ENCODE measurements at regions not wholly inside any gene's neighbourhood (a gene's known extent, or its start where the extent isn't known, plus 50 kb on each side); places are given as distances from the start of the nearest gene placed in this dataset.

DNA sequence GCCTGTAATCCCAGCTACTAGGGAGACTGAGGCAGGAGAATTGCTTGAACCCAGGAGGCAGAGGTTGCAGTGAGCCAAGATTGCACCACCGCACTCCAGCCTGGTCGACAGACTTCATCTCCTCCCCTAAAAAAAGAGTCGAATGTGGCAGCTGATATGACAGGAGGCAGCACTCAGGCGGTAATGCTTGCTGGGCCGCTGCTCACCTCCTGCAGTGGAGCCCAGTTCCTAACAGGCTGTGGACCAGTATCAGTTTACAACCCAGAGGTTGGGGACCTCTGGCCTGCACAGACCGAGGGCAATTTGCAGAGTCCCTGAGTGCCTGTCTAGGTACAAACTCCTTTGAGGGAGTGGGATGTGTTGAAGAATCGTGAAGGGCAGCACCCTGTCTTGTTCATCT is 136.2 kb downstream of the SMAD6 start:
- no TSS peak for BruUV-seq (replicated peaks)
- DNase-seq (ENCODE audit: low read depth, low spot score) (no peak), ATAC-seq (no peak)
- Histone ChIP-seq H3K9me3 (ENCODE audit: control insufficient read depth in 1 of 2, insufficient read depth in 1 of 2, low read depth in 1 of 2, low read length in 2 of 2) (no peaks in the 10 kb centered on the region), H3K79me2 (ENCODE audit: insufficient read depth, low read length) (no peaks in the 10 kb centered on the region), H3K36me3 (ENCODE audit: control insufficient read depth in 1 of 2, insufficient read depth in 2 of 2, low read length in 2 of 2) (0 out of 4 replicates have a peak, but pooled peaks cover 0 to 2% of the 10 kb centered on the region in 2 experiments), H4K20me1 (ENCODE audit: insufficient read depth) (no peaks in the 10 kb centered on the region), H3K9ac (ENCODE audit: low read length) (no peak overlapping the region), H3K4me2 (ENCODE audit: low read length) (no peak overlapping the region), H2AFZ (ENCODE audit: low read depth, low read length, poor library complexity, severe bottlenecking) (peak overlapping the region; percentile 77), H3K27me3 (ENCODE audit: insufficient read depth, low read length) (no peaks in the 10 kb centered on the region), H3K9me2 (ENCODE audit: insufficient read depth) (no peaks in the 10 kb centered on the region), H3K27ac (ENCODE audit: low read depth, low read length) (no peak overlapping the region), H3K4me3 (replicated peaks in 1 of 2; ENCODE audit: low read depth in 1 of 2, low read length in 2 of 2) (no peak overlapping the region), H3K4me1 (ENCODE audit: control insufficient read depth in 1 of 2, insufficient read depth in 2 of 2, low read length in 2 of 2) (peaks cover 31 to 55% of the 10 kb centered on the region in 2 experiments)
- ChIA-PET CTCF (interaction anchor here (1.3 kb wide), 2 partner anchors 16 to 48 kb away, joined by 4 read pairs; no protein-coding TSS in a partner anchor), POLR2A (no interaction called here), RAD21 (ENCODE audit: low non-redundant PET in 1 of 2, low total read pairs in 2 of 2, uncharacterized antibody in 2 of 2, unreplicated experiment in 2 of 2) (interaction anchor here in 1 of 2 experiments (0.8 kb wide), 1 partner anchor 220 kb away, joined by 4 read pairs; no protein-coding TSS in a partner anchor)
- TF ChIP-seq TCF7L2 (IDR thresholded peaks at IDR 0.05; ENCODE audit: borderline replicate concordance, extremely low read depth, insufficient read depth, insufficient read length) = no peak
- no peak for TF ChIP-seq FOSL1 (IDR thresholded peaks at IDR 0.05; ENCODE audit: low read depth)
- no peak for TF ChIP-seq POLR2A (IDR thresholded peaks at IDR 0.05; ENCODE audit: borderline replicate concordance, extremely low read depth, insufficient read depth, insufficient read length)
- TF ChIP-seq RAD21 (IDR thresholded peaks at IDR 0.05; ENCODE audit: low read depth) = no peak
- TF ChIP-seq CEBPB (IDR thresholded peaks at IDR 0.05; ENCODE audit: low read depth) = no peak
- no peak for TF ChIP-seq ZFX (IDR thresholded peaks at IDR 0.05)
- TF ChIP-seq JUND (IDR thresholded peaks at IDR 0.05) = no peak
- no peak for TF ChIP-seq POLR2AphosphoS5 (IDR thresholded peaks at IDR 0.05; ENCODE audit: low read depth, low read length)
- TF ChIP-seq, protein P1, sequence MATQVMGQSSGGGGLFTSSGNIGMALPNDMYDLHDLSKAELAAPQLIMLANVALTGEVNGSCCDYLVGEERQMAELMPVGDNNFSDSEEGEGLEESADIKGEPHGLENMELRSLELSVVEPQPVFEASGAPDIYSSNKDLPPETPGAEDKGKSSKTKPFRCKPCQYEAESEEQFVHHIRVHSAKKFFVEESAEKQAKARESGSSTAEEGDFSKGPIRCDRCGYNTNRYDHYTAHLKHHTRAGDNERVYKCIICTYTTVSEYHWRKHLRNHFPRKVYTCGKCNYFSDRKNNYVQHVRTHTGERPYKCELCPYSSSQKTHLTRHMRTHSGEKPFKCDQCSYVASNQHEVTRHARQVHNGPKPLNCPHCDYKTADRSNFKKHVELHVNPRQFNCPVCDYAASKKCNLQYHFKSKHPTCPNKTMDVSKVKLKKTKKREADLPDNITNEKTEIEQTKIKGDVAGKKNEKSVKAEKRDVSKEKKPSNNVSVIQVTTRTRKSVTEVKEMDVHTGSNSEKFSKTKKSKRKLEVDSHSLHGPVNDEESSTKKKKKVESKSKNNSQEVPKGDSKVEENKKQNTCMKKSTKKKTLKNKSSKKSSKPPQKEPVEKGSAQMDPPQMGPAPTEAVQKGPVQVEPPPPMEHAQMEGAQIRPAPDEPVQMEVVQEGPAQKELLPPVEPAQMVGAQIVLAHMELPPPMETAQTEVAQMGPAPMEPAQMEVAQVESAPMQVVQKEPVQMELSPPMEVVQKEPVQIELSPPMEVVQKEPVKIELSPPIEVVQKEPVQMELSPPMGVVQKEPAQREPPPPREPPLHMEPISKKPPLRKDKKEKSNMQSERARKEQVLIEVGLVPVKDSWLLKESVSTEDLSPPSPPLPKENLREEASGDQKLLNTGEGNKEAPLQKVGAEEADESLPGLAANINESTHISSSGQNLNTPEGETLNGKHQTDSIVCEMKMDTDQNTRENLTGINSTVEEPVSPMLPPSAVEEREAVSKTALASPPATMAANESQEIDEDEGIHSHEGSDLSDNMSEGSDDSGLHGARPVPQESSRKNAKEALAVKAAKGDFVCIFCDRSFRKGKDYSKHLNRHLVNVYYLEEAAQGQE (IDR thresholded peaks at IDR 0.05; ENCODE audit: low read depth) = no peak
- TF ChIP-seq, protein P2, sequence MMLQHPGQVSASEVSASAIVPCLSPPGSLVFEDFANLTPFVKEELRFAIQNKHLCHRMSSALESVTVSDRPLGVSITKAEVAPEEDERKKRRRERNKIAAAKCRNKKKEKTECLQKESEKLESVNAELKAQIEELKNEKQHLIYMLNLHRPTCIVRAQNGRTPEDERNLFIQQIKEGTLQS (IDR thresholded peaks at IDR 0.05) = no peak
- no peak for TF ChIP-seq EGR1 (IDR thresholded peaks at IDR 0.05; ENCODE audit: low read depth)
- TF ChIP-seq YY1 (IDR thresholded peaks at IDR 0.05; ENCODE audit: extremely low read depth, insufficient replicate concordance, low read depth, low read length) = no peak
- TF ChIP-seq SP1 (IDR thresholded peaks at IDR 0.05; ENCODE audit: low read depth) = no peak
- no peak for TF ChIP-seq EZH2phosphoT487 (IDR thresholded peaks at IDR 0.05; ENCODE audit: borderline replicate concordance)
- TF ChIP-seq EZH2 (IDR thresholded peaks at IDR 0.05) = no peak
- TF ChIP-seq, protein P3, sequence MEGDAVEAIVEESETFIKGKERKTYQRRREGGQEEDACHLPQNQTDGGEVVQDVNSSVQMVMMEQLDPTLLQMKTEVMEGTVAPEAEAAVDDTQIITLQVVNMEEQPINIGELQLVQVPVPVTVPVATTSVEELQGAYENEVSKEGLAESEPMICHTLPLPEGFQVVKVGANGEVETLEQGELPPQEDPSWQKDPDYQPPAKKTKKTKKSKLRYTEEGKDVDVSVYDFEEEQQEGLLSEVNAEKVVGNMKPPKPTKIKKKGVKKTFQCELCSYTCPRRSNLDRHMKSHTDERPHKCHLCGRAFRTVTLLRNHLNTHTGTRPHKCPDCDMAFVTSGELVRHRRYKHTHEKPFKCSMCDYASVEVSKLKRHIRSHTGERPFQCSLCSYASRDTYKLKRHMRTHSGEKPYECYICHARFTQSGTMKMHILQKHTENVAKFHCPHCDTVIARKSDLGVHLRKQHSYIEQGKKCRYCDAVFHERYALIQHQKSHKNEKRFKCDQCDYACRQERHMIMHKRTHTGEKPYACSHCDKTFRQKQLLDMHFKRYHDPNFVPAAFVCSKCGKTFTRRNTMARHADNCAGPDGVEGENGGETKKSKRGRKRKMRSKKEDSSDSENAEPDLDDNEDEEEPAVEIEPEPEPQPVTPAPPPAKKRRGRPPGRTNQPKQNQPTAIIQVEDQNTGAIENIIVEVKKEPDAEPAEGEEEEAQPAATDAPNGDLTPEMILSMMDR (IDR thresholded peaks at IDR 0.05 in 2 of 3, conservative IDR thresholded peaks at IDR 0.05 in 1 of 3; ENCODE audit: borderline replicate concordance in 1 of 3, insufficient read depth in 1 of 3, low read depth in 2 of 3, low read length in 2 of 3) = no peak
- intact Hi-C loops (cut with micrococcal nuclease) = no loop called here
